NCI-H2107 (cell line): ENCODE measurements at regions not wholly inside any gene's neighbourhood (a gene's known extent, or its start where the extent isn't known, plus 50 kb on each side); places are given as distances from the start of the nearest gene placed in this dataset.
"Not testable (repeated sequence)": the region's sequence is repeated elsewhere in the genome, so short reads cannot be mapped to it uniquely, and the experiment has no call there.

Experiments
- DNase-seq: peaks from one replicate; lab custom pipeline; 2025; lab: John Stamatoyannopoulos, UW

- no peak for DNase-seq
Observed at GRCh38 chr2:34719206-34719605, 1120.1 kb upstream of the FAM98A start.

- no peak for DNase-seq
Observed at GRCh38 chr2:34705551-34706247, 1106.6 kb upstream of the FAM98A start.

- DNase-seq, result no peak
Observed at GRCh38 chr2:34703292-34703691, 1104.2 kb upstream of the FAM98A start.

- DNase-seq, result not testable (repeated sequence)
Observed at GRCh38 chr2:34702391-34702790, 1103.3 kb upstream of the FAM98A start.

- not testable (repeated sequence) for DNase-seq
Observed at GRCh38 chr2:34677591-34677990, 1078.5 kb upstream of the FAM98A start.

GRCh38 chr2:34677119-34677531 lies 1078.0 kb upstream of the FAM98A start:
- not testable (repeated sequence) for DNase-seq

GRCh38 chr2:34670482-34670881 lies 1071.4 kb upstream of the FAM98A start:
- no peak for DNase-seq

- no peak for DNase-seq
Observed at GRCh38 chr2:34666821-34667220, 1067.7 kb upstream of the FAM98A start.

GRCh38 chr2:34664266-34664665 lies 1065.2 kb upstream of the FAM98A start:
- DNase-seq, result no peak

GRCh38 chr2:34663314-34663713 lies 1064.2 kb upstream of the FAM98A start:
- DNase-seq, result no peak

- no peak for DNase-seq
Observed at GRCh38 chr2:34660741-34661140, 1061.6 kb upstream of the FAM98A start.

GRCh38 chr2:34656632-34657031 lies 1057.5 kb upstream of the FAM98A start:
- no peak for DNase-seq

- DNase-seq, result no peak
Observed at GRCh38 chr2:34652636-34653035, 1053.5 kb upstream of the FAM98A start.

GRCh38 chr2:34646901-34647300 lies 1047.8 kb upstream of the FAM98A start:
- no peak for DNase-seq

GRCh38 chr2:34632327-34632726 lies 1033.2 kb upstream of the FAM98A start:
- DNase-seq, result no peak

GRCh38 chr2:34627003-34627402 lies 1027.9 kb upstream of the FAM98A start:
- DNase-seq, result no peak

GRCh38 chr2:34604164-34604563 lies 1005.1 kb upstream of the FAM98A start:
- DNase-seq, result no peak

GRCh38 chr2:34602262-34602661 lies 1003.2 kb upstream of the FAM98A start:
- DNase-seq, result no peak

- no peak for DNase-seq
Observed at GRCh38 chr2:34601561-34601960, 1002.5 kb upstream of the FAM98A start.

GRCh38 chr2:34578641-34579040 lies 979.5 kb upstream of the FAM98A start:
- DNase-seq, result no peak

- no peak for DNase-seq
Observed at GRCh38 chr2:34570266-34570872, 971.3 kb upstream of the FAM98A start.

GRCh38 chr2:34567128-34567527 lies 968.0 kb upstream of the FAM98A start:
- DNase-seq, result no peak

- DNase-seq, result no peak
Observed at GRCh38 chr2:34552337-34552736, 953.2 kb upstream of the FAM98A start.
